Amygdala (tissue), 56 donors: ENCODE measurements at regions not wholly inside any gene's neighbourhood (a gene's known extent, or its start where the extent isn't known, plus 50 kb on each side); places are given as distances from the start of the nearest gene placed in this dataset.

Source experiments
- DNase-seq, 56 donors: peaks; one replicate each; lab custom pipeline; 2025; lab: John Stamatoyannopoulos, UW

- no peak for DNase-seq
Measured at GRCh38 chr9:35540315-35540714, 50.4 kb downstream of the RUSC2 start.

- DNase-seq = no peak
Measured at GRCh38 chr9:35546853-35547252, 56.9 kb downstream of the RUSC2 start.

GRCh38 chr9:35547889-35548418 is 57.1 kb upstream of the TESK1 start:
- DNase-seq = no peak

- DNase-seq = no peak
Measured at GRCh38 chr9:35548571-35548970, 56.5 kb upstream of the TESK1 start.

- no peak for DNase-seq
Measured at GRCh38 chr9:35549441-35549840, 55.6 kb upstream of the TESK1 start.

GRCh38 chr9:35552376-35552775 is 52.7 kb upstream of the TESK1 start:
- DNase-seq = no peak

- no peak for DNase-seq
Measured at GRCh38 chr9:35552837-35553236, 52.2 kb upstream of the TESK1 start.

- DNase-seq = peak in 42 of 56 donors; percentile 17 to 80 (median 46)
Measured at GRCh38 chr9:35553670-35554543, 51.2 kb upstream of the TESK1 start.

GRCh38 chr9:35555246-35555701 is 49.8 kb upstream of the TESK1 start:
- DNase-seq = no peak
